DND-41 (cell line): ENCODE measurements at regions not wholly inside any gene's neighbourhood (a gene's known extent, or its start where the extent isn't known, plus 50 kb on each side); places are given as distances from the start of the nearest gene placed in this dataset.

Experiments
- EZH2 ChIP-seq: IDR thresholded peaks from 3 replicates; pipeline ENCODE4 v1.6.1; 2012; ENCODE audit warnings: borderline replicate concordance, low read depth, mild to moderate bottlenecking, moderate library complexity, low read length, inconsistent platforms; ENCODE audit not compliant: severe bottlenecking
- TF ChIP-seq, protein P1 (sequence below): IDR thresholded peaks from 2 replicates; pipeline ENCODE4 v1.5.1; 2012; ENCODE audit warnings: borderline replicate concordance, low read length, moderate library complexity, mild to moderate bottlenecking; ENCODE audit not compliant: poor library complexity, severe bottlenecking; ENCODE audit errors: extremely low read depth

- TF ChIP-seq, protein P1, sequence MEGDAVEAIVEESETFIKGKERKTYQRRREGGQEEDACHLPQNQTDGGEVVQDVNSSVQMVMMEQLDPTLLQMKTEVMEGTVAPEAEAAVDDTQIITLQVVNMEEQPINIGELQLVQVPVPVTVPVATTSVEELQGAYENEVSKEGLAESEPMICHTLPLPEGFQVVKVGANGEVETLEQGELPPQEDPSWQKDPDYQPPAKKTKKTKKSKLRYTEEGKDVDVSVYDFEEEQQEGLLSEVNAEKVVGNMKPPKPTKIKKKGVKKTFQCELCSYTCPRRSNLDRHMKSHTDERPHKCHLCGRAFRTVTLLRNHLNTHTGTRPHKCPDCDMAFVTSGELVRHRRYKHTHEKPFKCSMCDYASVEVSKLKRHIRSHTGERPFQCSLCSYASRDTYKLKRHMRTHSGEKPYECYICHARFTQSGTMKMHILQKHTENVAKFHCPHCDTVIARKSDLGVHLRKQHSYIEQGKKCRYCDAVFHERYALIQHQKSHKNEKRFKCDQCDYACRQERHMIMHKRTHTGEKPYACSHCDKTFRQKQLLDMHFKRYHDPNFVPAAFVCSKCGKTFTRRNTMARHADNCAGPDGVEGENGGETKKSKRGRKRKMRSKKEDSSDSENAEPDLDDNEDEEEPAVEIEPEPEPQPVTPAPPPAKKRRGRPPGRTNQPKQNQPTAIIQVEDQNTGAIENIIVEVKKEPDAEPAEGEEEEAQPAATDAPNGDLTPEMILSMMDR: no peak
- TF ChIP-seq EZH2: no peak
Observed at GRCh38 chr13:82688400-82688994, 1193.8 kb downstream of the SLITRK1 start.
